C4-2B (cell line): ENCODE measurements at regions not wholly inside any gene's neighbourhood (a gene's known extent, or its start where the extent isn't known, plus 50 kb on each side); places are given as distances from the start of the nearest gene placed in this dataset.

Experiments
- ZFX ChIP-seq: fragments of 450-650 bp; IDR thresholded peaks from 2 replicates; pipeline ENCODE4 v1.6.1; 2017
- TF ChIP-seq, protein P1 (sequence below): fragments of 450-650 bp; conservative IDR thresholded peaks from 2 replicates; pipeline ENCODE4 v1.5.1; 2017; ENCODE audit warnings: mild to moderate bottlenecking

GRCh38 chr2:82674652-82675051, 1784.4 kb downstream of the SUCLG1 start:
- TF ChIP-seq, protein P1, sequence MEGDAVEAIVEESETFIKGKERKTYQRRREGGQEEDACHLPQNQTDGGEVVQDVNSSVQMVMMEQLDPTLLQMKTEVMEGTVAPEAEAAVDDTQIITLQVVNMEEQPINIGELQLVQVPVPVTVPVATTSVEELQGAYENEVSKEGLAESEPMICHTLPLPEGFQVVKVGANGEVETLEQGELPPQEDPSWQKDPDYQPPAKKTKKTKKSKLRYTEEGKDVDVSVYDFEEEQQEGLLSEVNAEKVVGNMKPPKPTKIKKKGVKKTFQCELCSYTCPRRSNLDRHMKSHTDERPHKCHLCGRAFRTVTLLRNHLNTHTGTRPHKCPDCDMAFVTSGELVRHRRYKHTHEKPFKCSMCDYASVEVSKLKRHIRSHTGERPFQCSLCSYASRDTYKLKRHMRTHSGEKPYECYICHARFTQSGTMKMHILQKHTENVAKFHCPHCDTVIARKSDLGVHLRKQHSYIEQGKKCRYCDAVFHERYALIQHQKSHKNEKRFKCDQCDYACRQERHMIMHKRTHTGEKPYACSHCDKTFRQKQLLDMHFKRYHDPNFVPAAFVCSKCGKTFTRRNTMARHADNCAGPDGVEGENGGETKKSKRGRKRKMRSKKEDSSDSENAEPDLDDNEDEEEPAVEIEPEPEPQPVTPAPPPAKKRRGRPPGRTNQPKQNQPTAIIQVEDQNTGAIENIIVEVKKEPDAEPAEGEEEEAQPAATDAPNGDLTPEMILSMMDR = no peak
- TF ChIP-seq ZFX = no peak
